CD14-positive monocyte (primary cell): ENCODE measurements at regions not wholly inside any gene's neighbourhood (a gene's known extent, or its start where the extent isn't known, plus 50 kb on each side); places are given as distances from the start of the nearest gene placed in this dataset.
A peak's percentile ranks its signal among the peaks of the same experiment; 100 is the strongest.

Experiments used
- DNase-seq, 3 donors: peaks; one replicate each; pipeline ENCODE4 v3.0.0-alpha.2; 2011 to 2022
- H2AFZ ChIP-seq: 2 replicates; pipeline ENCODE4 v1.6.0; 2012; ENCODE audit warnings: mild to moderate bottlenecking, low read depth, low read length, inconsistent platforms; ENCODE audit not compliant: insufficient read depth, poor library complexity, severe bottlenecking
- H3K27ac ChIP-seq, 2 donors: 1 replicate in 1 of 2; 2 replicates in 1 of 2; pipeline ENCODE4 v1.5.1; 2012 to 2013; ENCODE audit warnings: low read length in 2 of 2, control low read depth in 1 of 2, inconsistent platforms in 1 of 2, low read depth in 1 of 2, mild to moderate bottlenecking in 1 of 2
- H3K27me3 ChIP-seq, 2 donors: one replicate each; pipeline versions ENCODE4 v1.6.0 to v1.6.1; 2011 to 2013; ENCODE audit warnings: low read length in 2 of 2; ENCODE audit not compliant: control insufficient read depth in 2 of 2, insufficient read depth in 2 of 2
- H3K36me3 ChIP-seq, 2 donors: replicated peaks in 1 of 2; 1 replicate in 1 of 2; 2 replicates in 1 of 2; pipeline versions ENCODE4 v1.5.1 to v1.6.1; 2012 to 2013; ENCODE audit warnings: low read length in 2 of 2, control low read depth in 1 of 2, inconsistent platforms in 1 of 2, mild to moderate bottlenecking in 1 of 2; ENCODE audit not compliant: insufficient read depth in 2 of 2, control insufficient read depth in 1 of 2
- H3K4me1 ChIP-seq, 2 donors: 1 replicate in 1 of 2; 2 replicates in 1 of 2; pipeline versions ENCODE4 v1.5.1 to v1.6.1; 2012 to 2013; ENCODE audit warnings: low read length in 2 of 2, control low read depth in 1 of 2, inconsistent platforms in 1 of 2, mild to moderate bottlenecking in 1 of 2, moderate library complexity in 1 of 2; ENCODE audit not compliant: insufficient read depth in 2 of 2, control insufficient read depth in 1 of 2
- H3K4me2 ChIP-seq: replicated peaks from 2 replicates; pipeline ENCODE3; 2012; ENCODE audit warnings: low read length, moderate library complexity, mild to moderate bottlenecking; ENCODE audit not compliant: poor library complexity, severe bottlenecking; ENCODE audit errors: extremely low read depth
- H3K4me3 ChIP-seq, 3 experiments: fragments of 200-600 bp in 1 of 3; sonication (generic) in 1 of 3; replicated peaks in 1 of 3; 1 replicate in 2 of 3; 2 replicates in 1 of 3; pipeline ENCODE4 v1.5.1; 2011 to 2013; ENCODE audit warnings: low read length in 3 of 3, mild to moderate bottlenecking in 3 of 3, control low read depth in 2 of 3, low read depth in 2 of 3, inconsistent platforms in 1 of 3, moderate library complexity in 1 of 3
- H3K79me2 ChIP-seq: 2 replicates; pipeline ENCODE4 v1.6.0; 2012; ENCODE audit warnings: mild to moderate bottlenecking, control low read depth, inconsistent platforms, low read length, moderate library complexity; ENCODE audit not compliant: insufficient read depth
- H3K9ac ChIP-seq: 2 replicates; pipeline ENCODE4 v1.6.0; 2017; ENCODE audit warnings: low read length, mild to moderate bottlenecking; ENCODE audit not compliant: insufficient read depth, poor library complexity, severe bottlenecking
- H3K9me3 ChIP-seq, 2 donors: replicated peaks in 1 of 2; 1 replicate in 1 of 2; 2 replicates in 1 of 2; pipeline versions ENCODE4 v1.5.1 to v1.6.1; 2012 to 2013; ENCODE audit warnings: low read length in 2 of 2, control low read depth in 1 of 2; ENCODE audit not compliant: control insufficient read depth in 1 of 2, insufficient read depth in 1 of 2
- H4K20me1 ChIP-seq: 2 replicates; pipeline ENCODE4 v1.6.0; 2012; ENCODE audit warnings: mild to moderate bottlenecking, low read length, control low read depth, moderate library complexity; ENCODE audit not compliant: insufficient read depth
- H3K27ac Mint-ChIP-seq, 7 donors: one replicate each; pipeline ENCODE4 v1.8.0; 2020; ENCODE audit warnings: mild to moderate bottlenecking in 7 of 7, mixed read lengths in 7 of 7, moderate library complexity in 6 of 7, inconsistent platforms in 2 of 7
- H3K27me3 Mint-ChIP-seq, 3 donors: one replicate each; pipeline ENCODE4 v1.8.0; 2021 to 2022; ENCODE audit warnings: low read depth in 3 of 3, mild to moderate bottlenecking in 3 of 3, mixed read lengths in 3 of 3, moderate library complexity in 3 of 3, inconsistent platforms in 1 of 3
- H3K36me3 Mint-ChIP-seq, 2 donors: one replicate each; pipeline ENCODE4 v1.8.0; 2020; ENCODE audit warnings: mixed read lengths in 2 of 2, inconsistent platforms in 1 of 2, mild to moderate bottlenecking in 1 of 2
- H3K4me1 Mint-ChIP-seq: one replicate; pipeline ENCODE4 v1.8.0; 2020; ENCODE audit warnings: mild to moderate bottlenecking, mixed read lengths
- H3K4me3 Mint-ChIP-seq, 2 donors: one replicate each; pipeline ENCODE4 v1.8.0; 2020; ENCODE audit warnings: mild to moderate bottlenecking in 2 of 2, mixed read lengths in 2 of 2, moderate library complexity in 1 of 2
- H3K9me3 Mint-ChIP-seq, 7 donors: one replicate each; pipeline ENCODE4 v1.8.0; 2020 to 2022; ENCODE audit warnings: mixed read lengths in 7 of 7, mild to moderate bottlenecking in 6 of 7, moderate library complexity in 6 of 7, inconsistent platforms in 2 of 7
- WGBS: methylation state at CpG from one replicate; pipeline ENCODE4 v1.1.5; 2013; ENCODE audit warnings: missing lambda C conversion rate; ENCODE audit not compliant: insufficient coverage; 5-methylcytosine and 5-hydroxymethylcytosine counted together
- intact Hi-C, 2 donors: fragments of 100-400 bp; cut with micrococcal nuclease; formaldehyde crosslinking; loops; one replicate each; pipeline versions ENCODE4 v1.15.0 to v1.15.1; 2023
- TF ChIP-seq, protein P1 (sequence below): fragments of 200-600 bp; IDR thresholded peaks from one replicate; pipeline ENCODE4 v1.8.0; 2022; ENCODE audit warnings: antibody characterized with exemption, mild to moderate bottlenecking

DNA sequence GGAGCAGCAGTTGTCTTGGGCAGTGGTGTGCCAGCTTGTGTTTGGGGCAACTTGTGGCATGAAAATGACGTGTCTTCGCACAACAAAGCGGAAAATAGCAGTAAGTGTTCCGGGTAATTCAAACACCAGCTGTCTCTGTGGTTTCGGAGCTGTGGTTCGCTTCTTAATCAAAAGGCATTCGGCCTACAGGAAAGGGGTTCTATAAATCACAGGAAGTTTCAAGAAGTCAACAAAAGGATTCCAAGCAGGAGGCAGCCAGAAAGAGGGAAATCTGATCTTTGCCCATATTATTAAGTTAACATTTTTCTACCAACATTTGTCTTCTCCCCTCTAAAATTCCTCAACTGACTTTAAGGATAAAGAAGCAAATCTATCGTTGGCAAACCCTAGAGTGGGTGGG, 353.4 kb downstream of the FGFR2 start:
- no peak overlapping the region for H3K4me2 ChIP-seq
- Mint-ChIP-seq H3K36me3 (no peaks in the 10 kb centered on the region), H3K9me3 (peaks cover 0 to 17% (median 2%) of the 10 kb centered on the region in 7 donors), H3K4me1 (no peaks in the 10 kb centered on the region), H3K27ac (no peak overlapping the region), H3K27me3 (peaks cover 0 to 13% (median 0%) of the 10 kb centered on the region in 3 donors), H3K4me3 (no peak overlapping the region)
- H3K9me3 ChIP-seq, result no peaks in the 10 kb centered on the region
- H3K27me3 ChIP-seq, result peaks cover 0 to 3% of the 10 kb centered on the region in 2 donors
- TF ChIP-seq, protein P1, sequence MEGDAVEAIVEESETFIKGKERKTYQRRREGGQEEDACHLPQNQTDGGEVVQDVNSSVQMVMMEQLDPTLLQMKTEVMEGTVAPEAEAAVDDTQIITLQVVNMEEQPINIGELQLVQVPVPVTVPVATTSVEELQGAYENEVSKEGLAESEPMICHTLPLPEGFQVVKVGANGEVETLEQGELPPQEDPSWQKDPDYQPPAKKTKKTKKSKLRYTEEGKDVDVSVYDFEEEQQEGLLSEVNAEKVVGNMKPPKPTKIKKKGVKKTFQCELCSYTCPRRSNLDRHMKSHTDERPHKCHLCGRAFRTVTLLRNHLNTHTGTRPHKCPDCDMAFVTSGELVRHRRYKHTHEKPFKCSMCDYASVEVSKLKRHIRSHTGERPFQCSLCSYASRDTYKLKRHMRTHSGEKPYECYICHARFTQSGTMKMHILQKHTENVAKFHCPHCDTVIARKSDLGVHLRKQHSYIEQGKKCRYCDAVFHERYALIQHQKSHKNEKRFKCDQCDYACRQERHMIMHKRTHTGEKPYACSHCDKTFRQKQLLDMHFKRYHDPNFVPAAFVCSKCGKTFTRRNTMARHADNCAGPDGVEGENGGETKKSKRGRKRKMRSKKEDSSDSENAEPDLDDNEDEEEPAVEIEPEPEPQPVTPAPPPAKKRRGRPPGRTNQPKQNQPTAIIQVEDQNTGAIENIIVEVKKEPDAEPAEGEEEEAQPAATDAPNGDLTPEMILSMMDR, result no peak
- H3K4me1 ChIP-seq, result no peaks in the 10 kb centered on the region
- 0% methylated on average over 6 of the region's 8 CpGs for WGBS
- intact Hi-C loops, result no loop called here
- no peak overlapping the region for H3K9ac ChIP-seq
- no peak overlapping the region for H3K27ac ChIP-seq
- DNase-seq, result no peak
- no peaks in the 10 kb centered on the region for H4K20me1 ChIP-seq
- H3K36me3 ChIP-seq, result no peaks in the 10 kb centered on the region
- H2AFZ ChIP-seq, result no peak overlapping the region
- no peak overlapping the region for H3K4me3 ChIP-seq
- no peaks in the 10 kb centered on the region for H3K79me2 ChIP-seq

DNA sequence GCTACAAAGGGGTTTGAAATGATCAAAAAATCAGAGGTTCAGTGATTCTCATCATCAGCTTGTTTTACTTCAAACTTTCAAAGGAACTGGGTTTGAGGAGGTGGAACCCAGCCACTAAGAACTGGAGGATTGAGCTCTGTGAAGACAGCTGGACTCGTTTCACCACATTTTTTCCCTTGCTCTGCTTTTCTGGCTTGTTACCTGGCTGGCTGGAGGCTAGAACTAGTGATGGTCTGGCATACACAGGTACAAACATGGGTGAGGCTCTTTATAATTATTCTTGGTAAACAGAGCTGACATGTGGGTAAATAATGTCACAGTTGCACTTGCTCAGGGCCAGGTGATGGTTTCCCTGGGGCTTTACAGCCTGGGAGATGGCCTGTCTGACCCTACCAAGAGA, 352.5 kb downstream of the FGFR2 start:
- H3K79me2 ChIP-seq, result no peaks in the 10 kb centered on the region
- no peak overlapping the region for H3K4me3 ChIP-seq
- no peak overlapping the region for H2AFZ ChIP-seq
- TF ChIP-seq, protein P1, result no peak
- H3K4me1 ChIP-seq, result no peaks in the 10 kb centered on the region
- H3K27me3 ChIP-seq, result peaks cover 0 to 3% of the 10 kb centered on the region in 2 donors
- Mint-ChIP-seq H3K27me3 (peaks cover 0 to 13% (median 0%) of the 10 kb centered on the region in 3 donors), H3K27ac (no peak overlapping the region), H3K4me3 (peak overlapping the region in 1 of 2 donors; percentile 33), H3K36me3 (no peaks in the 10 kb centered on the region), H3K4me1 (no peaks in the 10 kb centered on the region), H3K9me3 (peaks cover 0 to 15% (median 0%) of the 10 kb centered on the region in 7 donors)
- no peak overlapping the region for H3K9ac ChIP-seq
- H3K9me3 ChIP-seq, result no peaks in the 10 kb centered on the region
- H3K36me3 ChIP-seq, result no peaks in the 10 kb centered on the region
- no peak for DNase-seq
- intact Hi-C loops, result no loop called here
- H3K27ac ChIP-seq, result no peak overlapping the region
- WGBS, result 80% methylated on average over 1 of the region's 1 CpG
- H4K20me1 ChIP-seq, result no peaks in the 10 kb centered on the region
- H3K4me2 ChIP-seq, result no peak overlapping the region
